K562 (cell line): ENCODE measurements at regions not wholly inside any gene's neighbourhood (a gene's known extent, or its start where the extent isn't known, plus 50 kb on each side); places are given as distances from the start of the nearest gene placed in this dataset.

Experiments used
- CBX5 ChIP-seq: IDR thresholded peaks from 2 replicates; pipeline ENCODE4 v1.6.1; 2014; ENCODE audit warnings: low read depth, borderline replicate concordance
- DDX20 ChIP-seq: fragments of 450-650 bp; IDR thresholded peaks from 2 replicates; pipeline ENCODE4 v1.6.1; 2016; ENCODE audit warnings: missing genetic modification characterization, low read depth, mild to moderate bottlenecking, missing compliant biosample characterization, moderate library complexity
- FUS ChIP-seq: fragments of 200-400 bp; formaldehyde crosslinking; optimal IDR thresholded peaks from 2 replicates; pipeline ENCODE3; 2017; ENCODE audit warnings: low read depth, low read length
- TF ChIP-seq, protein P1 (sequence below): sonication (generic); formaldehyde crosslinking; IDR thresholded peaks from 2 replicates; pipeline ENCODE4 v1.8.1; 2022; ENCODE audit warnings: missing genetic modification reagents
- TF ChIP-seq, protein P2 (sequence below), 2 experiments: fragments of 450-650 bp; formaldehyde crosslinking in 1 of 2; IDR thresholded peaks; 2 replicates each; pipeline versions ENCODE4 v1.4.0 to v1.6.1; 2014 to 2020; ENCODE audit warnings: mild to moderate bottlenecking in 2 of 2, borderline replicate concordance in 1 of 2, low read depth in 1 of 2
- TF ChIP-seq, protein P3 (sequence below): fragments of 450-650 bp; IDR thresholded peaks from 2 replicates; pipeline ENCODE4 v1.6.1; 2016; ENCODE audit warnings: mild to moderate bottlenecking, moderate library complexity

DNA sequence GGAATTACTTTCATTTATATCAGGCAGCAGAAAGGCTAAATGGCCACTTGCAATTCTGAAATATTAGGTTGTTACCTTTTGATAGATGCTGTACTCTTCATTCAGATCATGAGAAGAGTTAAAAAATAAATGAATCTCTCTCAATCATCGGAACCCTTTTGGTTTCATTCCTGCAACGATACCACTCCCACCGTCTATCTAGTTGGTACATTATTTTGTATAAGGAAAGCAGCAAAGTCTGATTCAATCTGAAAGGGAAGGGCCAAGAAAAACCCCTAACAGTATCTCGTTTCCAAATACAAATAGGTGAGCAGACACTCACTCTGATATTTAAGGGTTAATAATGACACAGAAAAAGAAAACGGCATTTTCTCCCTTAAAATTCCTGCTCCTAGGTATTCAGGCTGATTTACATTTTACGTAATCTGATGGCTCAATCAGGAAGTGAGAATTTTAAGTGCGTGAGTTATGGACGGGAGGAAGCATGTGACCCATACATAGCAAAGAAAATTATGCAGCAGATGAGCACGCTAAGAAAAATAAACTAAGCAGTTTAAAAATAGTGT is 209.4 kb upstream of the KLF14 start (continued):
- TF ChIP-seq, protein P1, sequence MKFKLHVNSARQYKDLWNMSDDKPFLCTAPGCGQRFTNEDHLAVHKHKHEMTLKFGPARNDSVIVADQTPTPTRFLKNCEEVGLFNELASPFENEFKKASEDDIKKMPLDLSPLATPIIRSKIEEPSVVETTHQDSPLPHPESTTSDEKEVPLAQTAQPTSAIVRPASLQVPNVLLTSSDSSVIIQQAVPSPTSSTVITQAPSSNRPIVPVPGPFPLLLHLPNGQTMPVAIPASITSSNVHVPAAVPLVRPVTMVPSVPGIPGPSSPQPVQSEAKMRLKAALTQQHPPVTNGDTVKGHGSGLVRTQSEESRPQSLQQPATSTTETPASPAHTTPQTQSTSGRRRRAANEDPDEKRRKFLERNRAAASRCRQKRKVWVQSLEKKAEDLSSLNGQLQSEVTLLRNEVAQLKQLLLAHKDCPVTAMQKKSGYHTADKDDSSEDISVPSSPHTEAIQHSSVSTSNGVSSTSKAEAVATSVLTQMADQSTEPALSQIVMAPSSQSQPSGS (CRISPR knock-in tag): no peak
- TF ChIP-seq, protein P2, sequence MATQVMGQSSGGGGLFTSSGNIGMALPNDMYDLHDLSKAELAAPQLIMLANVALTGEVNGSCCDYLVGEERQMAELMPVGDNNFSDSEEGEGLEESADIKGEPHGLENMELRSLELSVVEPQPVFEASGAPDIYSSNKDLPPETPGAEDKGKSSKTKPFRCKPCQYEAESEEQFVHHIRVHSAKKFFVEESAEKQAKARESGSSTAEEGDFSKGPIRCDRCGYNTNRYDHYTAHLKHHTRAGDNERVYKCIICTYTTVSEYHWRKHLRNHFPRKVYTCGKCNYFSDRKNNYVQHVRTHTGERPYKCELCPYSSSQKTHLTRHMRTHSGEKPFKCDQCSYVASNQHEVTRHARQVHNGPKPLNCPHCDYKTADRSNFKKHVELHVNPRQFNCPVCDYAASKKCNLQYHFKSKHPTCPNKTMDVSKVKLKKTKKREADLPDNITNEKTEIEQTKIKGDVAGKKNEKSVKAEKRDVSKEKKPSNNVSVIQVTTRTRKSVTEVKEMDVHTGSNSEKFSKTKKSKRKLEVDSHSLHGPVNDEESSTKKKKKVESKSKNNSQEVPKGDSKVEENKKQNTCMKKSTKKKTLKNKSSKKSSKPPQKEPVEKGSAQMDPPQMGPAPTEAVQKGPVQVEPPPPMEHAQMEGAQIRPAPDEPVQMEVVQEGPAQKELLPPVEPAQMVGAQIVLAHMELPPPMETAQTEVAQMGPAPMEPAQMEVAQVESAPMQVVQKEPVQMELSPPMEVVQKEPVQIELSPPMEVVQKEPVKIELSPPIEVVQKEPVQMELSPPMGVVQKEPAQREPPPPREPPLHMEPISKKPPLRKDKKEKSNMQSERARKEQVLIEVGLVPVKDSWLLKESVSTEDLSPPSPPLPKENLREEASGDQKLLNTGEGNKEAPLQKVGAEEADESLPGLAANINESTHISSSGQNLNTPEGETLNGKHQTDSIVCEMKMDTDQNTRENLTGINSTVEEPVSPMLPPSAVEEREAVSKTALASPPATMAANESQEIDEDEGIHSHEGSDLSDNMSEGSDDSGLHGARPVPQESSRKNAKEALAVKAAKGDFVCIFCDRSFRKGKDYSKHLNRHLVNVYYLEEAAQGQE (IDR thresholded peaks at IDR 0.05; ENCODE audit: borderline replicate concordance): peak; percentile 11; the same call in 1 of the 2 replicates
- TF ChIP-seq, protein P2 (CRISPR knock-in tag; IDR thresholded peaks at IDR 0.05; ENCODE audit: low read depth): no peak
- no peak for TF ChIP-seq FUS
- TF ChIP-seq CBX5: no peak
- TF ChIP-seq, protein P3, sequence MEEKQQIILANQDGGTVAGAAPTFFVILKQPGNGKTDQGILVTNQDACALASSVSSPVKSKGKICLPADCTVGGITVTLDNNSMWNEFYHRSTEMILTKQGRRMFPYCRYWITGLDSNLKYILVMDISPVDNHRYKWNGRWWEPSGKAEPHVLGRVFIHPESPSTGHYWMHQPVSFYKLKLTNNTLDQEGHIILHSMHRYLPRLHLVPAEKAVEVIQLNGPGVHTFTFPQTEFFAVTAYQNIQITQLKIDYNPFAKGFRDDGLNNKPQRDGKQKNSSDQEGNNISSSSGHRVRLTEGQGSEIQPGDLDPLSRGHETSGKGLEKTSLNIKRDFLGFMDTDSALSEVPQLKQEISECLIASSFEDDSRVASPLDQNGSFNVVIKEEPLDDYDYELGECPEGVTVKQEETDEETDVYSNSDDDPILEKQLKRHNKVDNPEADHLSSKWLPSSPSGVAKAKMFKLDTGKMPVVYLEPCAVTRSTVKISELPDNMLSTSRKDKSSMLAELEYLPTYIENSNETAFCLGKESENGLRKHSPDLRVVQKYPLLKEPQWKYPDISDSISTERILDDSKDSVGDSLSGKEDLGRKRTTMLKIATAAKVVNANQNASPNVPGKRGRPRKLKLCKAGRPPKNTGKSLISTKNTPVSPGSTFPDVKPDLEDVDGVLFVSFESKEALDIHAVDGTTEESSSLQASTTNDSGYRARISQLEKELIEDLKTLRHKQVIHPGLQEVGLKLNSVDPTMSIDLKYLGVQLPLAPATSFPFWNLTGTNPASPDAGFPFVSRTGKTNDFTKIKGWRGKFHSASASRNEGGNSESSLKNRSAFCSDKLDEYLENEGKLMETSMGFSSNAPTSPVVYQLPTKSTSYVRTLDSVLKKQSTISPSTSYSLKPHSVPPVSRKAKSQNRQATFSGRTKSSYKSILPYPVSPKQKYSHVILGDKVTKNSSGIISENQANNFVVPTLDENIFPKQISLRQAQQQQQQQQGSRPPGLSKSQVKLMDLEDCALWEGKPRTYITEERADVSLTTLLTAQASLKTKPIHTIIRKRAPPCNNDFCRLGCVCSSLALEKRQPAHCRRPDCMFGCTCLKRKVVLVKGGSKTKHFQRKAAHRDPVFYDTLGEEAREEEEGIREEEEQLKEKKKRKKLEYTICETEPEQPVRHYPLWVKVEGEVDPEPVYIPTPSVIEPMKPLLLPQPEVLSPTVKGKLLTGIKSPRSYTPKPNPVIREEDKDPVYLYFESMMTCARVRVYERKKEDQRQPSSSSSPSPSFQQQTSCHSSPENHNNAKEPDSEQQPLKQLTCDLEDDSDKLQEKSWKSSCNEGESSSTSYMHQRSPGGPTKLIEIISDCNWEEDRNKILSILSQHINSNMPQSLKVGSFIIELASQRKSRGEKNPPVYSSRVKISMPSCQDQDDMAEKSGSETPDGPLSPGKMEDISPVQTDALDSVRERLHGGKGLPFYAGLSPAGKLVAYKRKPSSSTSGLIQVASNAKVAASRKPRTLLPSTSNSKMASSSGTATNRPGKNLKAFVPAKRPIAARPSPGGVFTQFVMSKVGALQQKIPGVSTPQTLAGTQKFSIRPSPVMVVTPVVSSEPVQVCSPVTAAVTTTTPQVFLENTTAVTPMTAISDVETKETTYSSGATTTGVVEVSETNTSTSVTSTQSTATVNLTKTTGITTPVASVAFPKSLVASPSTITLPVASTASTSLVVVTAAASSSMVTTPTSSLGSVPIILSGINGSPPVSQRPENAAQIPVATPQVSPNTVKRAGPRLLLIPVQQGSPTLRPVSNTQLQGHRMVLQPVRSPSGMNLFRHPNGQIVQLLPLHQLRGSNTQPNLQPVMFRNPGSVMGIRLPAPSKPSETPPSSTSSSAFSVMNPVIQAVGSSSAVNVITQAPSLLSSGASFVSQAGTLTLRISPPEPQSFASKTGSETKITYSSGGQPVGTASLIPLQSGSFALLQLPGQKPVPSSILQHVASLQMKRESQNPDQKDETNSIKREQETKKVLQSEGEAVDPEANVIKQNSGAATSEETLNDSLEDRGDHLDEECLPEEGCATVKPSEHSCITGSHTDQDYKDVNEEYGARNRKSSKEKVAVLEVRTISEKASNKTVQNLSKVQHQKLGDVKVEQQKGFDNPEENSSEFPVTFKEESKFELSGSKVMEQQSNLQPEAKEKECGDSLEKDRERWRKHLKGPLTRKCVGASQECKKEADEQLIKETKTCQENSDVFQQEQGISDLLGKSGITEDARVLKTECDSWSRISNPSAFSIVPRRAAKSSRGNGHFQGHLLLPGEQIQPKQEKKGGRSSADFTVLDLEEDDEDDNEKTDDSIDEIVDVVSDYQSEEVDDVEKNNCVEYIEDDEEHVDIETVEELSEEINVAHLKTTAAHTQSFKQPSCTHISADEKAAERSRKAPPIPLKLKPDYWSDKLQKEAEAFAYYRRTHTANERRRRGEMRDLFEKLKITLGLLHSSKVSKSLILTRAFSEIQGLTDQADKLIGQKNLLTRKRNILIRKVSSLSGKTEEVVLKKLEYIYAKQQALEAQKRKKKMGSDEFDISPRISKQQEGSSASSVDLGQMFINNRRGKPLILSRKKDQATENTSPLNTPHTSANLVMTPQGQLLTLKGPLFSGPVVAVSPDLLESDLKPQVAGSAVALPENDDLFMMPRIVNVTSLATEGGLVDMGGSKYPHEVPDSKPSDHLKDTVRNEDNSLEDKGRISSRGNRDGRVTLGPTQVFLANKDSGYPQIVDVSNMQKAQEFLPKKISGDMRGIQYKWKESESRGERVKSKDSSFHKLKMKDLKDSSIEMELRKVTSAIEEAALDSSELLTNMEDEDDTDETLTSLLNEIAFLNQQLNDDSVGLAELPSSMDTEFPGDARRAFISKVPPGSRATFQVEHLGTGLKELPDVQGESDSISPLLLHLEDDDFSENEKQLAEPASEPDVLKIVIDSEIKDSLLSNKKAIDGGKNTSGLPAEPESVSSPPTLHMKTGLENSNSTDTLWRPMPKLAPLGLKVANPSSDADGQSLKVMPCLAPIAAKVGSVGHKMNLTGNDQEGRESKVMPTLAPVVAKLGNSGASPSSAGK: peak; percentile 67
- peak; percentile 51 for TF ChIP-seq DDX20 (tag)
